ENCODE measurements at regions not wholly inside any gene's neighbourhood (a gene's known extent, or its start where the extent isn't known, plus 50 kb on each side); places are given as distances from the start of the nearest gene placed in this dataset.

DNA sequence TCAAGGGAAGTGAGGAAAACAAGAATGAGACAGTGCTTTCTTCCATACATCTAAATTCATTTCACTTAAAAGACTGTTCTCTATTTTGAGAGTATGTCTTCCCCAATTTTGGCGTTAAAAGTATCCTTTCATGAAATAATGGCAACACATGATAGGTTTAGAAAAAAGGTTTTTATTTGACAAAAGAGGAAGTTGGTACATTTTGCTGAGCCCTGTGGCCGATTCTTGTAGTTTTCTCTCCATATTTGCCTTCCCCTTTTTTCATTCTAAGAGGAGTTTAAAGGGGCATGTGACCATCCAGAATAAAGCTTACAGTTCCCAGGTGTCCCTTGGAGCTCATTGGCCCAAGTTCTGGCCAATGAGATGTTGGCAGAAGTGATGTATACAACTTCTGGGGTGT, 140.4 kb upstream of the KCNE2 start:
- TF ChIP-seq POLR2A (IDR thresholded peaks at IDR 0.05; ENCODE audit: low read depth, low read length) (no peak), POLR2AphosphoS5 (IDR thresholded peaks at IDR 0.05; ENCODE audit: low read depth, low read length) (no peak)

Measured in GM12892 (cell line).